Ovary (tissue), 3 donors: ENCODE measurements at regions not wholly inside any gene's neighbourhood (a gene's known extent, or its start where the extent isn't known, plus 50 kb on each side); places are given as distances from the start of the nearest gene placed in this dataset.

Experiments used
- CTCF ChIP-seq, 3 donors: fragments of 450-650 bp in 2 of 3; fragments of 200-600 bp in 1 of 3; IDR thresholded peaks; one replicate each; pipeline versions ENCODE4 v1.5.1 to v1.8.0; 2016 to 2022; ENCODE audit warnings: antibody characterized with exemption in 3 of 3, mild to moderate bottlenecking in 1 of 3
- EP300 ChIP-seq: sonication (generic); formaldehyde crosslinking; IDR thresholded peaks from one replicate; pipeline ENCODE4 v1.6.1; 2017; ENCODE audit warnings: antibody characterized with exemption
- POLR2A ChIP-seq: fragments of 450-650 bp; IDR thresholded peaks from one replicate; pipeline ENCODE4 v1.6.1; 2017; ENCODE audit warnings: antibody characterized with exemption, mild to moderate bottlenecking, moderate library complexity
- donor health status: DM: no; HTN: no; CAD: no.

GRCh38 chr20:23285536-23285935, 65.1 kb upstream of the NXT1 start:
- TF ChIP-seq POLR2A, result no peak
- no peak for TF ChIP-seq EP300
- TF ChIP-seq CTCF (IDR thresholded peaks at IDR 0.05), result no peak
